Neural cell (in vitro differentiated cells): ENCODE measurements at regions not wholly inside any gene's neighbourhood (a gene's known extent, or its start where the extent isn't known, plus 50 kb on each side); places are given as distances from the start of the nearest gene placed in this dataset.

Experiments
- H2AFZ ChIP-seq: fragments of 200-600, 300-800 bp; sonication (generic), shearing (Covaris generic); 2 replicates; pipeline ENCODE4 v1.6.0; 2014; ENCODE audit warnings: low read depth, mild to moderate bottlenecking, antibody characterized with exemption, low read length, moderate library complexity
- H3F3A ChIP-seq: fragments of 200-600 bp; shearing (Covaris generic); 2 replicates; pipeline ENCODE4 v1.6.1; 2016; ENCODE audit warnings: mild to moderate bottlenecking, moderate library complexity, mixed read lengths, antibody characterized with exemption, low read length; ENCODE audit not compliant: insufficient read depth, poor library complexity, severe bottlenecking
- H3K27ac ChIP-seq: fragments of 200-600, 300-800 bp; sonication (generic), shearing (Covaris generic); 2 replicates; pipeline ENCODE4 v1.5.1; 2014; ENCODE audit warnings: mild to moderate bottlenecking, low read length, moderate library complexity
- H3K27me3 ChIP-seq: fragments of 300-800, 200-600 bp; sonication (generic), shearing (Covaris generic); 2 replicates; pipeline ENCODE4 v1.6.0; 2014; ENCODE audit warnings: mild to moderate bottlenecking, low read depth, low read length, moderate library complexity; ENCODE audit not compliant: insufficient read depth
- H3K36me3 ChIP-seq: fragments of 300-800, 200-600 bp; sonication (generic), shearing (Covaris generic); 2 replicates; pipeline ENCODE4 v1.5.1; 2014; ENCODE audit warnings: mild to moderate bottlenecking, antibody characterized with exemption, low read length, moderate library complexity; ENCODE audit not compliant: insufficient read depth
- H3K4me2 ChIP-seq: fragments of 300-800, 200-600 bp; sonication (generic), shearing (Covaris generic); 2 replicates; pipeline ENCODE4 v1.6.0; 2014; ENCODE audit warnings: mild to moderate bottlenecking, low read length
- H3K4me3 ChIP-seq: fragments of 300-800, 200-600 bp; sonication (generic), shearing (Covaris generic); 2 replicates; pipeline ENCODE4 v1.5.1; 2014; ENCODE audit warnings: mild to moderate bottlenecking, low read length, moderate library complexity
- H3K79me2 ChIP-seq: fragments of 200-600 bp; shearing (Covaris generic); replicated peaks from 2 replicates; pipeline ENCODE4 v1.6.0; 2014; ENCODE audit warnings: mild to moderate bottlenecking, low read length, moderate library complexity; ENCODE audit not compliant: insufficient read depth
- H3K9ac ChIP-seq: fragments of 300-800, 200-600 bp; sonication (generic), shearing (Covaris generic); 2 replicates; pipeline ENCODE4 v1.6.1; 2016; ENCODE audit warnings: mild to moderate bottlenecking, low read length, mixed read lengths
- H3K9me2 ChIP-seq: fragments of 200-600 bp; shearing (Covaris generic); 2 replicates; pipeline ENCODE4 v1.6.1; 2016; ENCODE audit warnings: mild to moderate bottlenecking, low read length, mixed read lengths; ENCODE audit not compliant: insufficient read depth
- H3K9me3 ChIP-seq: fragments of 200-600, 300-800 bp; sonication (generic), shearing (Covaris generic); 2 replicates; pipeline ENCODE4 v1.6.1; 2016; ENCODE audit warnings: mild to moderate bottlenecking, mixed run types, low read length, moderate library complexity, mixed read lengths
- H4K20me1 ChIP-seq: fragments of 200-600 bp; shearing (Covaris generic); 2 replicates; pipeline ENCODE4 v1.6.1; 2016; ENCODE audit warnings: mild to moderate bottlenecking, mixed run types; ENCODE audit not compliant: insufficient read depth
- EP300 ChIP-seq: fragments of 450-650 bp; conservative IDR thresholded peaks from 2 replicates; pipeline ENCODE4 v1.6.1; 2014; ENCODE audit warnings: antibody characterized with exemption, mild to moderate bottlenecking, moderate library complexity; ENCODE audit not compliant: poor library complexity, severe bottlenecking
- EZH2 ChIP-seq: fragments of 200-600, 300-800 bp; shearing (Covaris generic), sonication (generic); IDR thresholded peaks from 2 replicates; pipeline ENCODE4 v1.6.1; 2014; ENCODE audit warnings: antibody characterized with exemption, low read length, borderline replicate concordance, mild to moderate bottlenecking; ENCODE audit not compliant: insufficient read depth, poor library complexity, severe bottlenecking
- MXI1 ChIP-seq: fragments of 450-650 bp; conservative IDR thresholded peaks from 2 replicates; pipeline ENCODE4 v1.6.1; 2014; ENCODE audit warnings: antibody characterized with exemption, mild to moderate bottlenecking; ENCODE audit not compliant: poor library complexity, severe bottlenecking
- POLR2AphosphoS5 ChIP-seq: IDR thresholded peaks from 2 replicates; pipeline ENCODE4 v1.6.1; 2012
- RAD21 ChIP-seq: fragments of 450-650 bp; conservative IDR thresholded peaks from 2 replicates; pipeline ENCODE4 v1.6.1; 2014; ENCODE audit warnings: antibody characterized with exemption, mild to moderate bottlenecking, moderate library complexity
- SMC3 ChIP-seq: fragments of 450-650 bp; conservative IDR thresholded peaks from 2 replicates; pipeline ENCODE4 v1.6.1; 2014; ENCODE audit warnings: antibody characterized with exemption, mild to moderate bottlenecking, moderate library complexity; ENCODE audit not compliant: poor library complexity
- TAF1 ChIP-seq: IDR thresholded peaks from 2 replicates; pipeline ENCODE4 v1.6.1; 2012; ENCODE audit warnings: low read depth
- TF ChIP-seq, protein P1 (sequence below): IDR thresholded peaks from 2 replicates; pipeline ENCODE4 v1.6.1; 2012; ENCODE audit warnings: borderline replicate concordance
- TF ChIP-seq, protein P2 (sequence below): fragments of 450-650 bp; IDR thresholded peaks from 2 replicates; pipeline ENCODE4 v1.5.1; 2014; ENCODE audit warnings: antibody characterized with exemption, mild to moderate bottlenecking, moderate library complexity; ENCODE audit not compliant: poor library complexity, severe bottlenecking

DNA sequence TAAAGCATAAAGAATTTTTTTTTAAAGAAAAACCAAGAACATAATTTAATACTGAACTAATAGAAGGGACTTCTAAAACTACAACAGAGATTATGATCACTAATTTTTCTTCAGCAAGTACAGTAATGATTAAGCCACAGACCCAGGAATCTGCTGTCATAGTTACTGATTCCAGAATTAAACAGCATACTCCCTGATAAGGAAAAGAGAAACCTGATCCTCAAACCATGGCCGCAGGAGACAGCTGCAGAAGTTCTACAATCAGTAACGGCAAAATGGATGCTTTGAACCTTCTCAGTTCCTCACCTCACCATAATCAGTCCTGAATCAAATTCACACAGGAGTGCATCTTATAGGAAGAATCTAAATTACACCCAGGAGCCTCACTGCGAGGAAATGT lies 939.0 kb upstream of the SLITRK1 start:
- H3K4me2 ChIP-seq: no peak overlapping the region
- H3K9me2 ChIP-seq: no peaks in the 10 kb centered on the region
- H3K4me3 ChIP-seq: no peak overlapping the region
- H2AFZ ChIP-seq: no peak overlapping the region
- H3K79me2 ChIP-seq: no peaks in the 10 kb centered on the region
- H3K27me3 ChIP-seq: no peaks in the 10 kb centered on the region
- H3K36me3 ChIP-seq: no peaks in the 10 kb centered on the region
- TF ChIP-seq POLR2AphosphoS5 (no peak), SMC3 (no peak), EP300 (no peak), MXI1 (no peak), EZH2 (no peak), RAD21 (no peak), TAF1 (no peak)
- TF ChIP-seq, protein P1, sequence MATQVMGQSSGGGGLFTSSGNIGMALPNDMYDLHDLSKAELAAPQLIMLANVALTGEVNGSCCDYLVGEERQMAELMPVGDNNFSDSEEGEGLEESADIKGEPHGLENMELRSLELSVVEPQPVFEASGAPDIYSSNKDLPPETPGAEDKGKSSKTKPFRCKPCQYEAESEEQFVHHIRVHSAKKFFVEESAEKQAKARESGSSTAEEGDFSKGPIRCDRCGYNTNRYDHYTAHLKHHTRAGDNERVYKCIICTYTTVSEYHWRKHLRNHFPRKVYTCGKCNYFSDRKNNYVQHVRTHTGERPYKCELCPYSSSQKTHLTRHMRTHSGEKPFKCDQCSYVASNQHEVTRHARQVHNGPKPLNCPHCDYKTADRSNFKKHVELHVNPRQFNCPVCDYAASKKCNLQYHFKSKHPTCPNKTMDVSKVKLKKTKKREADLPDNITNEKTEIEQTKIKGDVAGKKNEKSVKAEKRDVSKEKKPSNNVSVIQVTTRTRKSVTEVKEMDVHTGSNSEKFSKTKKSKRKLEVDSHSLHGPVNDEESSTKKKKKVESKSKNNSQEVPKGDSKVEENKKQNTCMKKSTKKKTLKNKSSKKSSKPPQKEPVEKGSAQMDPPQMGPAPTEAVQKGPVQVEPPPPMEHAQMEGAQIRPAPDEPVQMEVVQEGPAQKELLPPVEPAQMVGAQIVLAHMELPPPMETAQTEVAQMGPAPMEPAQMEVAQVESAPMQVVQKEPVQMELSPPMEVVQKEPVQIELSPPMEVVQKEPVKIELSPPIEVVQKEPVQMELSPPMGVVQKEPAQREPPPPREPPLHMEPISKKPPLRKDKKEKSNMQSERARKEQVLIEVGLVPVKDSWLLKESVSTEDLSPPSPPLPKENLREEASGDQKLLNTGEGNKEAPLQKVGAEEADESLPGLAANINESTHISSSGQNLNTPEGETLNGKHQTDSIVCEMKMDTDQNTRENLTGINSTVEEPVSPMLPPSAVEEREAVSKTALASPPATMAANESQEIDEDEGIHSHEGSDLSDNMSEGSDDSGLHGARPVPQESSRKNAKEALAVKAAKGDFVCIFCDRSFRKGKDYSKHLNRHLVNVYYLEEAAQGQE: no peak
- TF ChIP-seq, protein P2, sequence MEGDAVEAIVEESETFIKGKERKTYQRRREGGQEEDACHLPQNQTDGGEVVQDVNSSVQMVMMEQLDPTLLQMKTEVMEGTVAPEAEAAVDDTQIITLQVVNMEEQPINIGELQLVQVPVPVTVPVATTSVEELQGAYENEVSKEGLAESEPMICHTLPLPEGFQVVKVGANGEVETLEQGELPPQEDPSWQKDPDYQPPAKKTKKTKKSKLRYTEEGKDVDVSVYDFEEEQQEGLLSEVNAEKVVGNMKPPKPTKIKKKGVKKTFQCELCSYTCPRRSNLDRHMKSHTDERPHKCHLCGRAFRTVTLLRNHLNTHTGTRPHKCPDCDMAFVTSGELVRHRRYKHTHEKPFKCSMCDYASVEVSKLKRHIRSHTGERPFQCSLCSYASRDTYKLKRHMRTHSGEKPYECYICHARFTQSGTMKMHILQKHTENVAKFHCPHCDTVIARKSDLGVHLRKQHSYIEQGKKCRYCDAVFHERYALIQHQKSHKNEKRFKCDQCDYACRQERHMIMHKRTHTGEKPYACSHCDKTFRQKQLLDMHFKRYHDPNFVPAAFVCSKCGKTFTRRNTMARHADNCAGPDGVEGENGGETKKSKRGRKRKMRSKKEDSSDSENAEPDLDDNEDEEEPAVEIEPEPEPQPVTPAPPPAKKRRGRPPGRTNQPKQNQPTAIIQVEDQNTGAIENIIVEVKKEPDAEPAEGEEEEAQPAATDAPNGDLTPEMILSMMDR: no peak
- H3K9ac ChIP-seq: no peak overlapping the region
- H3K27ac ChIP-seq: no peak overlapping the region
- no peaks in the 10 kb centered on the region for H4K20me1 ChIP-seq
- H3F3A ChIP-seq: peaks cover 8% of the 10 kb centered on the region
- no peaks in the 10 kb centered on the region for H3K9me3 ChIP-seq

DNA sequence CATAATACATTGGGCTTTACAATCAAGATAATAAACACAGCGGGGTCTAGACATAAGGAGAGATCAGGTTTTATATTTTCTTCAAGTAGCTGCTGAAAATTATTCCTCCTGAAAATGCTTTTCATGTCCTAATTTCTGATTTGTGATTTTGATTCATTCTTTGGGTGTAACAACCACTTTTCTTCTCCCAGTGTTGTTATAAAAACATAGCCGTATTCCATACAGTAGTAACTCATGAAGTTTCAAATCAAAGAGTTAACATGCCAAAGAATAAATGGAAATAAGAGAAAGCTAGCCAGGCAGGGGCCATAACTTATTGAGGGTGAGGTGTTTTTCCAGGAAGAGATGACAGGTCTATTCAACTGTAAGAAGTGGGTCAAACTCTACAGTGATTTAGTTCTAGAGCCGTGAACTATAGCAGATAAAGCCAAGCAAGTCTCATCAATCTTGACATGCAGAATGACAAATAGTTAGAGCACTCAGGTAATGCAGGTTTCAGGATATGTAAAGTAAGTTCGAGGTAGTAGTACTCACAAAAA lies 934.4 kb upstream of the SLITRK1 start:
- Histone ChIP-seq H3K9me3 (no peaks in the 10 kb centered on the region), H3K36me3 (no peaks in the 10 kb centered on the region), H3K27me3 (no peaks in the 10 kb centered on the region), H3K79me2 (no peaks in the 10 kb centered on the region), H3K4me2 (no peak overlapping the region), H3K27ac (no peak overlapping the region), H4K20me1 (no peaks in the 10 kb centered on the region), H3K9ac (no peak overlapping the region), H3F3A (no peaks in the 10 kb centered on the region), H3K9me2 (no peaks in the 10 kb centered on the region), H2AFZ (no peak overlapping the region), H3K4me3 (no peak overlapping the region)
- no peak for TF ChIP-seq SMC3
- no peak for TF ChIP-seq TAF1
- no peak for TF ChIP-seq POLR2AphosphoS5
- no peak for TF ChIP-seq MXI1
- TF ChIP-seq EZH2: no peak
- TF ChIP-seq EP300: no peak
- no peak for TF ChIP-seq RAD21
- TF ChIP-seq, protein P2: no peak
- TF ChIP-seq, protein P1: no peak
